HCT116 (cell line): ENCODE measurements at regions not wholly inside any gene's neighbourhood (a gene's known extent, or its start where the extent isn't known, plus 50 kb on each side); places are given as distances from the start of the nearest gene placed in this dataset.

ENCODE experiments used
- ATAC-seq: fragments of 200-7000 bp; cut with Tn5 transposase; 2 replicates; pipeline ENCODE4 v1.9.1; 2020; ENCODE audit warnings: mild to moderate bottlenecking, moderate library complexity
- BruUV-seq: library from RNA; stranded (reverse); fragments of 400-500 nt; replicated peaks from 2 replicates; lab custom pipeline; 2021; lab: Mats Ljungman, UMichigan
- CTCF ChIA-PET: fragments of 300-600 bp; sonication (Branson Sonifier 250); formaldehyde crosslinking; loops from one replicate; lab custom pipeline; 2021; ENCODE audit warnings: antibody characterized with exemption; lab: Charles Lee
- POLR2A ChIA-PET: fragments of 300-600, 350-600 bp; sonication (Branson Sonifier 250); formaldehyde crosslinking; loops from one replicate; lab custom pipeline; 2021; ENCODE audit warnings: antibody characterized with exemption; lab: Charles Lee
- RAD21 ChIA-PET, 2 experiments: fragments of 300-600 bp; sonication (Branson Sonifier 250); formaldehyde crosslinking; loops; one replicate each; lab custom pipeline; 2023; ENCODE audit warnings: low total read pairs in 2 of 2; ENCODE audit not compliant: uncharacterized antibody in 2 of 2, unreplicated experiment in 2 of 2, low non-redundant PET in 1 of 2; lab: Charles Lee
- DNase-seq: peaks from one replicate; pipeline ENCODE4 v3.0.0-alpha.2; 2010; ENCODE audit warnings: low read depth, low spot score
- H2AFZ ChIP-seq: fragments of 200-600 bp; shearing (Covaris generic), sonication (generic); 2 replicates; pipeline ENCODE4 v1.6.1; 2017; ENCODE audit warnings: low read depth, mixed run types, mixed read lengths, antibody characterized with exemption, low read length; ENCODE audit not compliant: poor library complexity, severe bottlenecking
- H3K27ac ChIP-seq: 2 replicates; pipeline ENCODE4 v1.5.1; 2012; ENCODE audit warnings: low read depth, low read length
- H3K27me3 ChIP-seq: fragments of 200-600 bp; sonication (generic); 2 replicates; pipeline ENCODE4 v1.6.1; 2016; ENCODE audit warnings: mixed run types, low read length, mixed read lengths; ENCODE audit not compliant: insufficient read depth
- H3K36me3 ChIP-seq, 2 experiments: fragments of 200-500 bp in 1 of 2; fragments of 200-600 bp in 1 of 2; sonication (Bioruptor generic) in 1 of 2; sonication (generic) in 1 of 2; 2 replicates each; pipeline versions ENCODE4 v1.5.1 to v1.6.1; 2014 to 2016; ENCODE audit warnings: low read length in 2 of 2, inconsistent platforms in 1 of 2, mixed read lengths in 1 of 2, mixed run types in 1 of 2; ENCODE audit not compliant: insufficient read depth in 2 of 2, control insufficient read depth in 1 of 2
- H3K4me1 ChIP-seq, 2 experiments: fragments of 200-600 bp in 1 of 2; sonication (generic) in 1 of 2; 2 replicates each; pipeline versions ENCODE4 v1.5.1 to v1.6.1; 2012 to 2017; ENCODE audit warnings: low read length in 2 of 2, inconsistent platforms in 1 of 2, mild to moderate bottlenecking in 1 of 2, mixed read lengths in 1 of 2, mixed run types in 1 of 2, moderate library complexity in 1 of 2; ENCODE audit not compliant: insufficient read depth in 2 of 2, control insufficient read depth in 1 of 2
- H3K4me2 ChIP-seq: fragments of 200-600 bp; sonication (generic); 2 replicates; pipeline ENCODE4 v1.6.1; 2017; ENCODE audit warnings: mixed run types, low read length, mixed read lengths
- H3K4me3 ChIP-seq, 2 experiments: fragments of 200-600 bp in 1 of 2; sonication (generic) in 1 of 2; replicated peaks in 1 of 2; 2 replicates each; pipeline ENCODE4 v1.5.1; 2011 to 2016; ENCODE audit warnings: low read length in 2 of 2, control low read depth in 1 of 2, low read depth in 1 of 2, mild to moderate bottlenecking in 1 of 2, mixed read lengths in 1 of 2, mixed run types in 1 of 2
- H3K79me2 ChIP-seq: fragments of 200-600 bp; sonication (generic); 2 replicates; pipeline ENCODE4 v1.6.1; 2017; ENCODE audit warnings: mild to moderate bottlenecking, mixed run types, low read length, moderate library complexity, mixed read lengths; ENCODE audit not compliant: insufficient read depth
- H3K9ac ChIP-seq: fragments of 200-600 bp; sonication (generic); 2 replicates; pipeline ENCODE4 v1.6.1; 2016; ENCODE audit warnings: low read length, mixed read lengths
- H3K9me2 ChIP-seq: fragments of 200-600 bp; sonication (generic), shearing (Covaris generic); 2 replicates; pipeline ENCODE4 v1.6.1; 2017; ENCODE audit warnings: mixed run types, mild to moderate bottlenecking, moderate library complexity; ENCODE audit not compliant: insufficient read depth
- H3K9me3 ChIP-seq, 2 experiments: fragments of 200-500 bp in 1 of 2; fragments of 200-600 bp in 1 of 2; sonication (Bioruptor generic) in 1 of 2; sonication (generic) in 1 of 2; 2 replicates each; pipeline ENCODE4 v1.6.1; 2014 to 2017; ENCODE audit warnings: low read length in 2 of 2, mixed read lengths in 2 of 2, inconsistent platforms in 1 of 2, low read depth in 1 of 2, mild to moderate bottlenecking in 1 of 2, mixed run types in 1 of 2, moderate library complexity in 1 of 2; ENCODE audit not compliant: control insufficient read depth in 1 of 2, insufficient read depth in 1 of 2
- H4K20me1 ChIP-seq: fragments of 200-600 bp; sonication (generic), shearing (Covaris generic); 2 replicates; pipeline ENCODE4 v1.6.1; 2017; ENCODE audit warnings: mixed run types, mild to moderate bottlenecking, moderate library complexity; ENCODE audit not compliant: insufficient read depth
- EGR1 ChIP-seq: IDR thresholded peaks from 2 replicates; pipeline ENCODE4 v1.6.1; 2012; ENCODE audit warnings: low read depth
- FOSL1 ChIP-seq: IDR thresholded peaks from 2 replicates; pipeline ENCODE4 v1.6.1; 2012; ENCODE audit warnings: low read depth
- RAD21 ChIP-seq: IDR thresholded peaks from 2 replicates; pipeline ENCODE4 v1.6.1; 2012; ENCODE audit warnings: low read depth, mild to moderate bottlenecking
- intact Hi-C: fragments of 100-400 bp; cut with micrococcal nuclease; formaldehyde crosslinking; loops from 2 replicates; pipeline ENCODE4 v1.10.0; 2022
- TF ChIP-seq, protein P1 (sequence below), 3 experiments: fragments of 200-600 bp in 1 of 3; sonication (generic) in 1 of 3; IDR thresholded peaks in 2 of 3; conservative IDR thresholded peaks in 1 of 3; 2 replicates each; pipeline ENCODE4 v1.5.1; 2012 to 2017; ENCODE audit warnings: low read depth in 2 of 3, low read length in 2 of 3, antibody characterized with exemption in 1 of 3, borderline replicate concordance in 1 of 3, control low read depth in 1 of 3, mild to moderate bottlenecking in 1 of 3, mixed read lengths in 1 of 3, mixed run types in 1 of 3, moderate library complexity in 1 of 3; ENCODE audit not compliant: insufficient read depth in 1 of 3
- TF ChIP-seq, protein P2 (sequence below): IDR thresholded peaks from 2 replicates; pipeline ENCODE4 v1.6.1; 2012

DNA sequence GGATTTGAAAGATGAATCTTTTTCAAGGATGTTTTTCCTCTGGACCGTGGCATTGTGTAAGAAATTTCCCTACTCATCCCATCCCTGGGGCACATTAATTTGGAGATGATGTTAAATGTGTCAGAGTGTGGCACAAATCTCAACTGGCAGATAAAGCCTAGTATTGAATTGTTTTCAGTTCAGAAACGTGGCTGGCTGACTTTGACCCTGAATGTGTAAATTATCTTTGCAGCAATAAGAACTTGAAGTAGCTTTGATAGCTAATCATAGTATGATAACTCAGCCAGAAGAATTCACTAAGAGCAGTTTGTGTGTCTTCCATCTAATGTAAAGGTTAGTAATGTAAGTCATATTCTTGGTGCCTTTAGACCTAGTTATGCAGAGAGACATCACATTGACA is 238.4 kb upstream of the DMRT1 start:
- ChIA-PET RAD21 (no interaction called here), POLR2A (no interaction called here), CTCF (no interaction called here)
- Histone ChIP-seq H3K27ac (no peak overlapping the region), H3K4me3 (no peak overlapping the region), H3K4me2 (no peak overlapping the region), H3K79me2 (no peaks in the 10 kb centered on the region), H3K27me3 (no peaks in the 10 kb centered on the region), H3K4me1 (no peaks in the 10 kb centered on the region), H2AFZ (no peak overlapping the region), H4K20me1 (no peaks in the 10 kb centered on the region), H3K36me3 (no peaks in the 10 kb centered on the region), H3K9me3 (no peaks in the 10 kb centered on the region), H3K9me2 (no peaks in the 10 kb centered on the region), H3K9ac (no peak overlapping the region)
- no peak for ATAC-seq
- TF ChIP-seq EGR1, result no peak
- TF ChIP-seq, protein P1, sequence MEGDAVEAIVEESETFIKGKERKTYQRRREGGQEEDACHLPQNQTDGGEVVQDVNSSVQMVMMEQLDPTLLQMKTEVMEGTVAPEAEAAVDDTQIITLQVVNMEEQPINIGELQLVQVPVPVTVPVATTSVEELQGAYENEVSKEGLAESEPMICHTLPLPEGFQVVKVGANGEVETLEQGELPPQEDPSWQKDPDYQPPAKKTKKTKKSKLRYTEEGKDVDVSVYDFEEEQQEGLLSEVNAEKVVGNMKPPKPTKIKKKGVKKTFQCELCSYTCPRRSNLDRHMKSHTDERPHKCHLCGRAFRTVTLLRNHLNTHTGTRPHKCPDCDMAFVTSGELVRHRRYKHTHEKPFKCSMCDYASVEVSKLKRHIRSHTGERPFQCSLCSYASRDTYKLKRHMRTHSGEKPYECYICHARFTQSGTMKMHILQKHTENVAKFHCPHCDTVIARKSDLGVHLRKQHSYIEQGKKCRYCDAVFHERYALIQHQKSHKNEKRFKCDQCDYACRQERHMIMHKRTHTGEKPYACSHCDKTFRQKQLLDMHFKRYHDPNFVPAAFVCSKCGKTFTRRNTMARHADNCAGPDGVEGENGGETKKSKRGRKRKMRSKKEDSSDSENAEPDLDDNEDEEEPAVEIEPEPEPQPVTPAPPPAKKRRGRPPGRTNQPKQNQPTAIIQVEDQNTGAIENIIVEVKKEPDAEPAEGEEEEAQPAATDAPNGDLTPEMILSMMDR (IDR thresholded peaks at IDR 0.05 in 2 of 3, conservative IDR thresholded peaks at IDR 0.05 in 1 of 3; ENCODE audit: borderline replicate concordance in 1 of 3, insufficient read depth in 1 of 3, low read depth in 2 of 3, low read length in 2 of 3), result no peak
- no peak for DNase-seq
- intact Hi-C loops, result no loop called here
- BruUV-seq, result no TSS peak

DNA sequence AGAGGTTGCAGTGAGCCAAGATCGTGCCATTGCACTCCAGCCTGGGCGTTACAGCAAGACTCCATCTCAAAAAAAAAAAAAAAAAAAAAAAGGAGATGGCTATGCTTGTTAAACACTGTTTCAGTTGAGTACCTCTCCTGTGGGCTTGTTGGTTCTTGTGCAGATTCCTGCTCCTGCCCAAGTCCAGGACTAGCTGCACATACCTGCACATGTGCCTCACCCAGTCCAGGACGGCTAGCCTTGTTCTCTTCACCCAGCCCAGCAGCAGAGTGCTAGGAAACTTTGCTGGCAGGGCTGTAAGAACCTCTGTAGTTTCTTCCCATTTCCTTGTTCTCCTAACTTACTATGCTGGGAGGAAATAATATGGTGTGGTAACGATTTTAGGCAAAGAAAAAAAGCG is 234.1 kb upstream of the DMRT1 start:
- Histone ChIP-seq H3K36me3 (no peaks in the 10 kb centered on the region), H3K4me3 (no peak overlapping the region), H3K9me3 (no peaks in the 10 kb centered on the region), H3K9ac (no peak overlapping the region), H3K4me2 (no peak overlapping the region), H2AFZ (no peak overlapping the region), H3K9me2 (no peaks in the 10 kb centered on the region), H3K27ac (no peak overlapping the region), H3K79me2 (no peaks in the 10 kb centered on the region), H3K27me3 (no peaks in the 10 kb centered on the region), H3K4me1 (no peaks in the 10 kb centered on the region), H4K20me1 (no peaks in the 10 kb centered on the region)
- POLR2A ChIA-PET, result no interaction called here
- TF ChIP-seq FOSL1 (no peak), RAD21 (no peak)
- TF ChIP-seq, protein P2, sequence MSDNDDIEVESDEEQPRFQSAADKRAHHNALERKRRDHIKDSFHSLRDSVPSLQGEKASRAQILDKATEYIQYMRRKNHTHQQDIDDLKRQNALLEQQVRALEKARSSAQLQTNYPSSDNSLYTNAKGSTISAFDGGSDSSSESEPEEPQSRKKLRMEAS, result no peak
- CTCF ChIA-PET, result no interaction called here
- intact Hi-C loops, result no loop called here
- BruUV-seq, result no TSS peak
- no peak for ATAC-seq
- no peak for DNase-seq
- RAD21 ChIA-PET, result no interaction called here
